Parathyroid adenoma (tissue), 2 donors: ENCODE measurements at regions not wholly inside any gene's neighbourhood (a gene's known extent, or its start where the extent isn't known, plus 50 kb on each side); places are given as distances from the start of the nearest gene placed in this dataset.
"Not testable (repeated sequence)": the region's sequence is repeated elsewhere in the genome, so short reads cannot be mapped to it uniquely, and the experiment has no call there.

Experiments used
- H2AFZ ChIP-seq: fragments of 300-600 bp; sonication (generic); one replicate; pipeline ENCODE4 v1.7.0; 2017; ENCODE audit warnings: antibody characterized with exemption, mild to moderate bottlenecking
- H3K27ac ChIP-seq: fragments of 300-600 bp; sonication (generic); one replicate; pipeline ENCODE4 v1.7.0; 2017
- H3K27me3 ChIP-seq: fragments of 300-600 bp; sonication (generic); one replicate; pipeline ENCODE4 v1.7.0; 2017; ENCODE audit warnings: low read length; ENCODE audit not compliant: control insufficient read depth, insufficient read depth
- H3K36me3 ChIP-seq: fragments of 300-600 bp; sonication (generic); one replicate; pipeline ENCODE4 v1.7.0; 2017; ENCODE audit warnings: low read length; ENCODE audit not compliant: control insufficient read depth, insufficient read depth
- H3K4me1 ChIP-seq: fragments of 300-600 bp; sonication (generic); one replicate; pipeline ENCODE4 v1.7.0; 2017; ENCODE audit warnings: control low read depth
- H3K4me2 ChIP-seq: fragments of 300-600 bp; sonication (generic); one replicate; pipeline ENCODE4 v1.7.0; 2017; ENCODE audit warnings: low read length
- H3K4me3 ChIP-seq: fragments of 300-600 bp; sonication (generic); one replicate; pipeline ENCODE4 v1.7.0; 2017; ENCODE audit warnings: low read depth, low read length
- H3K79me2 ChIP-seq: fragments of 300-600 bp; sonication (generic); one replicate; pipeline ENCODE4 v1.7.0; 2017; ENCODE audit warnings: control low read depth
- H3K9ac ChIP-seq: fragments of 300-600 bp; sonication (generic); one replicate; pipeline ENCODE4 v1.7.0; 2017; ENCODE audit warnings: mild to moderate bottlenecking
- H3K9me3 ChIP-seq: fragments of 300-600 bp; sonication (generic); one replicate; pipeline ENCODE4 v1.7.0; 2017; ENCODE audit warnings: low read length; ENCODE audit not compliant: control insufficient read depth
- CTCF ChIP-seq: fragments of 300-600 bp; sonication (generic); IDR thresholded peaks from one replicate; pipeline ENCODE4 v1.7.0; 2017; ENCODE audit warnings: antibody characterized with exemption, mild to moderate bottlenecking
- donor health status: primary hyperparathyroidism.

- Histone ChIP-seq H3K4me3 (no peak overlapping the region), H3K79me2 (no peaks in the 10 kb centered on the region), H3K27ac (no peak overlapping the region), H3K4me1 (no peaks in the 10 kb centered on the region), H2AFZ (no peak overlapping the region), H3K4me2 (no peak overlapping the region), H3K9ac (no peak overlapping the region), H3K27me3 (no peaks in the 10 kb centered on the region), H3K9me3 (no peaks in the 10 kb centered on the region), H3K36me3 (no peaks in the 10 kb centered on the region)
- no peak for TF ChIP-seq CTCF
These were observed 503.9 kb downstream of the PID1 start for GRCh38 chr2:228767196-228767595.

GRCh38 chr2:228763379-228763981, 507.6 kb downstream of the PID1 start:
- Histone ChIP-seq H3K9ac (no peak overlapping the region), H3K27me3 (no peaks in the 10 kb centered on the region), H3K4me1 (no peaks in the 10 kb centered on the region), H3K4me3 (no peak overlapping the region), H2AFZ (no peak overlapping the region), H3K79me2 (no peaks in the 10 kb centered on the region), H3K27ac (no peak overlapping the region), H3K9me3 (no peaks in the 10 kb centered on the region), H3K4me2 (no peak overlapping the region), H3K36me3 (no peaks in the 10 kb centered on the region)
- TF ChIP-seq CTCF = no peak

GRCh38 chr2:228762565-228762964, 508.5 kb downstream of the PID1 start:
- Histone ChIP-seq H2AFZ (no peak overlapping the region), H3K9me3 (no peaks in the 10 kb centered on the region), H3K27me3 (no peaks in the 10 kb centered on the region), H3K4me2 (no peak overlapping the region), H3K79me2 (no peaks in the 10 kb centered on the region), H3K9ac (no peak overlapping the region), H3K27ac (no peak overlapping the region), H3K4me3 (no peak overlapping the region), H3K36me3 (no peaks in the 10 kb centered on the region), H3K4me1 (no peaks in the 10 kb centered on the region)
- TF ChIP-seq CTCF = no peak

GRCh38 chr2:228755661-228756060, 515.4 kb downstream of the PID1 start:
- not testable (repeated sequence) for H3K79me2 ChIP-seq, H3K4me3 ChIP-seq, H2AFZ ChIP-seq, H3K36me3 ChIP-seq, H3K27me3 ChIP-seq, H3K9ac ChIP-seq, H3K4me1 ChIP-seq, H3K27ac ChIP-seq, H3K9me3 ChIP-seq, H3K4me2 ChIP-seq

GRCh38 chr2:228747483-228747882, 523.6 kb downstream of the PID1 start:
- no peaks in the 10 kb centered on the region for H3K9me3 ChIP-seq
- H3K27me3 ChIP-seq = no peaks in the 10 kb centered on the region
- H2AFZ ChIP-seq = no peak overlapping the region
- no peak overlapping the region for H3K4me2 ChIP-seq
- H3K36me3 ChIP-seq = no peaks in the 10 kb centered on the region
- H3K4me3 ChIP-seq = no peak overlapping the region
- no peak for TF ChIP-seq CTCF
- H3K4me1 ChIP-seq = no peaks in the 10 kb centered on the region
- no peaks in the 10 kb centered on the region for H3K79me2 ChIP-seq
- no peak overlapping the region for H3K27ac ChIP-seq
- H3K9ac ChIP-seq = no peak overlapping the region
